Kidney tubule cell (primary cell): ENCODE measurements at regions not wholly inside any gene's neighbourhood (a gene's known extent, or its start where the extent isn't known, plus 50 kb on each side); places are given as distances from the start of the nearest gene placed in this dataset.

Experiments used
- DNase-seq: peaks from one replicate; pipeline ENCODE4 v3.0.0-alpha.2; 2018; ENCODE audit warnings: low spot score

DNA sequence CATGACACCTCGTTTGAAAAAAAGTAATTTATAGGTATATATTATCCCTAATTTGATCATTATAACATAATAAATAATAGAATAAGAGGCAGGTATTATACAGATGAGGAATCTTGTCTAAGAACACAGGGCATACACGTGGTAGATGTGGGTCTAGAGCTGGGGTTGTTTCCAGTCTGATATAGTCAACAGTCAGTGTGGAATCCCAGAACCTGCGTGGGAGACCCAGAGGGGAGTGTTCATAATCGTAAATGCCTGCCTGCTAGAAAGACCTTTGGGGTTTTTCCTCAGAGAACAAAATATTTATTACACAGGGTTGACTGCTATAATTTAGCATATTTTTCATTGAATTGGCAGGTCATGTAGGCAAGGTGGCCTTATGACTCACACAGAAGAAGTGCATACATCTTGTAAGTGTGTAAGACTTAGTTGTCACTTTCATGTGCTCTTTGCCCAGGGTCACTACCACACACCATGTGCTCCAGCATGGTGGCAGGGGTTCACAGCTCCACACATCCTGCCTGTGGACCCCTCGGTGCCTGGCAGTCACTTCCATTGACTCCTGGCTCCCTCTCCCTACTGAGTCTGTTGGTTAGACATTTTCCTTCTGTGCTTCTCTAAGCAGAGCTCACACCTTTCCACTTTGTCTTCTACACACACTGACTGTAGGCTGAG lies 94.9 kb upstream of the IKZF1 start:
- DNase-seq: no peak

DNA sequence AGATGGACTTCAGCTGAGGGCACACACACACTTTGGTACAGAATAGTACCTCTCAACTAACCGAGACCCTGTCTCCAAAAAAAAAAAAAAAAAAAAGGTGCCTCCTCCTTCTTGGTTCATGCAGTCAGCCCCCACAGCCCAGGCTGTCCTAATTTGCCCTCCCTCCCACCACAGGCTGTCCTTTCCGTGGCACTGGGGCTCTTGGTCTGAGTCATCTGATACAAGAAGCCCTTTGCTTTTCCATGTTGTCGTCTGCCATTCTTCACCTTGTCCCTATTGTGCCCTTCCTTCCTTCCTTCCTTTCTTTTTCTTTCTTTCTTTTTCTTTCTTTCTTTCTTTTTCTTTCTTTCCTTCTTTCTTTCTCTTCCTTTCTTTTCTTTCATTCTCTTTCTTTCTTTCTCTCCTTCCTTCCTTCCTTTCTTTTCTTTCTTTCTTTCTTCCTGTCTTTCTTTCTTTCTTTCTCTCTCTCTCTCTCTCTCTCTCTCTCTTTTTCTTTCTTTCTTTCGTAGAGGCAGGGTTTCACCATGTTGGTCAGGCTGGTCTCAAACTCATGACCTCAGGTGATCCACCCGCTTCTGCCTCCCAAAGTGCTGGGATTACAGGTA lies 96.0 kb upstream of the IKZF1 start:
- no peak for DNase-seq

DNA sequence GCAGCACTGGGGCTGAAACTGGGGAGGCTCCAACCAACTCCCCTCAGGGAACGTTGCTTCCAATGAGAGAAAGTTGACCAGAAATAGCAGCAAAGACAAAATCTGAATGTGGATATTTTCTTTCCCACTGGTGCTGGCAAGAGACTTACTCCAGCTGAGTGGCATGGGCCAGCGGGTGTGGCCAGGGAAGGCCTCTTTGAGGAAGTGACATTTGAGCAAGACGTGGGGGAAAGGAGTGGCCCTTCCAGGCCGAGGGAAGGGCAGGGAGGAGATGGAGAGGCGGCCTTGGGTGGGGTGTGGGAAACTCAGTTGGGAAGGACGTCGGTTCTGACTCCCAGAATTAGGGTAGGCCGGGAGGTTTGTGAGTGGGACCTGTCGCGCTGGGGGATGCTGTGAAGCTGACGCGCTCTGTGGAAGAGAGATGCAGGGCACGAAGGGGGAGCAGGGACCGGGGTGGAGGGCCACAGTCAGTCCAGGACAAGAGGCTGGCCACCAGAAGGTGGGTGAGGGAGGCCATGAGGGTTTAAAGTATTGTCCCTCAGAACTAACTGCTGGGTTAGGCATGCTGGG lies 96.7 kb upstream of the IKZF1 start:
- no peak for DNase-seq

DNA sequence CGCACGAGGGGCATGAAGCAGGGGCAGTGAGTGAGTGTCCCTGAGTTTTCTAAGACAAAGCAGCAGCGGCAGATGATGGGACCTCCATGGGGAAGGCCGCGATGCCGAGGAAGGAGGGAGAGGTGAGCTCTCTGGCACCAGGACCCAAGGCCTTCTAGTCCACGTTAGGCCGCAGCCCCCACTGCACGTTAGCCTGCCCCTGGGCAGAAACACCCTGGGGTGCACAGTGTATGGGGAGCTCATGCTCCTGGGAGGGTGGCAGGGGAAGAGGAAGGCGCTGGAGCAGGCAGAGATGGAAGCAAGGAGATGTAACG lies 97.3 kb upstream of the IKZF1 start:
- DNase-seq: no peak

DNA sequence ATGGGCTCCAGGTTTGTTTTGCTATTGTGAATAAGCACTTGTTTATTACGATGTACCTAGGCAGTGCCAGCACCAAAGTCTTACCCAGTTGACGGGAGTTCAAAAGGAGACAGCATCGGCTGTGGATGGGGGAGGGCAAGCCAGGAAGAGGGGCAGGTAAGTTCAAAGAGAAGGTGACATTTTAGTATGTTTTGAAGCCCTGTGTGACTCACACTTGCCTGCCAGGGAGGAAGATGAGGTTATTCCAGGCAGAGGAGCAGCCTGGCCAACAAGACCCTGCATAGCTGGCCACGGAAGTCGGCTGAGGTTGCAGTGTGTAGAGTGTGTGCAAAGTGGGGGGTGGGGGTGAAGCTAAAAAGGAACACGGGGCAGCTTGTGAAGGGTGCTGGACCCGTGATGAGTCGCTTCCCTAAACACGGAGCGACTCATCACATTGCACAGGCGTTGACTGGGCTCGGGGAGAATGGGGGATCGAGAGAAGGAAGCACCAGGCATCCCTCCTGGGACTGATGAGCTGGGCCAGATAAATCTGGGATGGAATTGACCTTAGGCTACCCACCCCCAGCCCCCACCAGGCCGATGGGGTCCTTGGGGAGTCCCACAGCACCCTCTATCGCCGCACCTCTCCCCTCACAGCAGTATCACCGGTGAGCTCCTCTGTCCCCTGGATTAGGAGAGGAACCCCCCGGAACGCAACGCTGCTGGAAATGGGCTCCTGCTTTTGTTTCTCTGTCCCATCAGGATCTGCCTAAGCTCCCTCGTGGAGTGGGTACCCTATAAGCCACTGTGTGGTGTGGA lies 97.9 kb upstream of the IKZF1 start:
- DNase-seq: no peak

DNA sequence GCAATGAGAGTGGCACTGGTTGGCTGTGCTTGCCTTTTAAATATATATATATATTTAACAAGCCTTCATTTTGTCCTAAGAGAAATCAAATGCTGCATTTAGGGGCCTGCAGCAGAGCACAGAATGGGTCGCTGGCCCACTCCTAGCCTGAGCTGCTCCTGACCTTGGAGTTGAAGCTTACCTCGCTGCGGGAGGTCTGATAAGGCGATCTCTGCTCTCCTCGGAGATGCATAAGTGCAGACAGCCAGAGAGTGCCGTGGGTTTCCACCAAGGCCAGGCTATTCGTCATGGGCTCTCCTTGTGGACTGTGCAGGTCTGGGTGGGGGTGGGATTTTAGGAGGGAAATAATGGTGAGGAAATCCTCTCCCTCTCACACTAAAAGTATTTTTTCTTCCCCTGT lies 99.5 kb upstream of the IKZF1 start:
- DNase-seq: no peak

DNA sequence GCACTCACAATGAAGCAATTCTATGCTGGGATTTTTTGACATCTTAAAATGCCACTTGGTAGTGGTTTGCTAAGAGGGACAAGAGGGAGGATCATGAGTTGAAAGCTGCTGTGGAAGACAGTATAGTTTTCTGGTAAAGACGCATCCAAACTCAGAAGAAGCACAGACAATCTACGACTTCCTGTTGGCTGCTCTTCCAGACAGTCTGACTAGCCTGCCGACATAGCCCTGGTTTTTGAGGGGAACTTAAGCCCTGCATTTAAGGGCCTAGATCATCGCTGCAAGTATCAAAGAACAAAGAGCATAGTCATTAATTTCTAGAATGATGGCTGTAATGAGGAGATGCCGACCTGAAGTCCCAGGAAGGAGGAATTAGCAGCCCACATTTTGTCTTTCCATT lies 99.9 kb upstream of the IKZF1 start:
- DNase-seq: no peak

DNA sequence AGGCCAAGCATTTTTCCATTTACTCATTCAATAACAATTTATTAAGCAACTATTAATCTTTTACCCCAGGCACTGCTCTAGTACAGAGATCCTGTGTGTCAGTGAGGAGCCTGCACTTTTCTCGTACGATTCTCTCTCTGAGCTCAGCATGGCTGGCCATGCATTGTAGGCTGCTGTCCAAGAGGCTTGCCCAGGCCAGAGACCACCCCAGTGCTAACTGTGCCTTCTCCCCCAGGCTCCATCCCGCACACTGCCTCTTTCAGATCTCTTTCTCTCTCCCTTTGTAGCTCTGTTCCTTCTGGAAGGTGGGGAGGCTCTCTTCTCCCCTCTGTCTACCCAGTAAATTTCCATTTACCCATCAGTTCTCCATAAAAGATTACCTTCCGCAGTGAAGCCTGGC lies 101.0 kb upstream of the IKZF1 start:
- DNase-seq: peak; percentile 17

DNA sequence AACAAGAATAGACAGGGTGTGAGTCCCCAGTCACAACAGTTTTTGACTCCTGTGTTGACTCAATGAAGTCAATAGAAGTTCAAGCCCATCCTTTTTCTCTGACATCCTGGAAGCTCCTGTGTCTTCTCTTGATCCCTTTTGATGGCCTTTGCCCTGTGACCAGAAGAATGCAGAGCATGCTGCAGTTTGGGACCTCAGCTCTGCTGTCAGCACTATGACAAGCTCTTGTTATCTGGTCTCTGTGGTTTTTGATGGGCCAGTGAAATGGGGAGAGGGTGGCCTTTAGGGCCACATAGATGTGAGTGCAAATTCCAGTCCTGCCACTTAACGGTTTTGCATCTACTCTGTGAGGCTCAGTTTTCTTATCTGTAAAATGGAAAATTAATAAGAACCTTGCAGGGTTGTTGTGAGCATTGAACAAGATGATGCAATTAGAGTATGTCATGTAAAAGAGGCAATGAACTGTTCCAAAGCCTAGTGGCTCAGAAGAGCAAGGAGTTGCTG lies 102.4 kb upstream of the IKZF1 start:
- no peak for DNase-seq

DNA sequence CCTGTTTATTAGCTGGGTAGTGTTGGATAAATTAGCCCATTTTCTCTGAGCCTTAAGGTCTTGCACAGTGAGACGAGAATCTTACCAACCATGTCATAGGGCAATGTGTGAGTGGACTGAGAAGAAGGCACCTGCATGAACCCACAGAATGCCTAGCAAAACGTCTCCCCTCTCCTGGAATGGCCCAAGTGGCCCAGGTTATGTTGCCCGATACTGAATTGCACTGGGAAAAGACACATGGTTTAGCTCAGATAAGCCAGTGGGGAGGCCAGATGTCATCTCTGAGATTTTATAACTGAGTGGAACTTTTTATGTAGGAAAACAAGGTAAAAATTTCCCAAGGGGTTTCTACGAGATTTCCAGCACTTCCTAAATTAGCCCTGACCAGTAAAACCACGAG lies 104.7 kb upstream of the IKZF1 start:
- DNase-seq: no peak

DNA sequence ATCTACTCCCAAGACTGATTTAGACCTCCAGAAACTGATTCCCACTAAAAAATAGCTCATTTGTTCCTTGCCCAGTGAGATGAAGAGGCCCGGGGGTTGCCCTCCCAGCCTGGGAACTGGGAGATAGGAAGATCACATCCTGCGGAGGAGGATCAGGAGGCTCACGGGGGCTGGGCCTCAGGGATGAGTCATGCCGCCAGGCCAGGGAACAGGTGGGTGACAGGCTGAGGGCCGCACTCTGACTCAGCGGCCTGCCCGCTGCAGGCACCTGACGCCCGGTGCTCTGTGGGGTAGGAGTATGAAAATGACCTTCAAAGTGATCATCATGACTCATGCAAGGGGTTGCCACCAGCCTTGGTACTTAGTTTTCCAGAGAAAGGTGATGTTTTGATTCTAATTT lies 104.5 kb upstream of the ZPBP start:
- peak; percentile 82 for DNase-seq

DNA sequence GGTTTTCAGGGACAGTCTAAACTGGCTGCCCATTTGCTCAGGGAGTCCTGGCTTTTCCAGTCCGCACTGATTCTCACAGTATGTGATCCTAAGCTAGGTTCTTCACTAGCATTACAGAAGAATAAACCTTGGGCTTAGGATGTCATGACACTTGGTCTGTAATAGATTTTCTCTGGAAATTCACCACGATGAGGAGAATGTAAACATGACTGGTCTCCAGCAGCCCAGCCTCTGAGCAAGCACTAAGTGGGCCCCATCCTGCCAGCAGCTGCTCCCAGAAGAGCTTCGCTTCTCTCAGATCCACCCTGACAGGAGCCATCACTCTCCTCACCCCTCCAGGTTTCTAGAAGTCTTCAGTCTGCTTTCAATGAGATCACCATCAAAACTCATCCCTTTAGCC lies 103.7 kb upstream of the ZPBP start:
- no peak for DNase-seq

DNA sequence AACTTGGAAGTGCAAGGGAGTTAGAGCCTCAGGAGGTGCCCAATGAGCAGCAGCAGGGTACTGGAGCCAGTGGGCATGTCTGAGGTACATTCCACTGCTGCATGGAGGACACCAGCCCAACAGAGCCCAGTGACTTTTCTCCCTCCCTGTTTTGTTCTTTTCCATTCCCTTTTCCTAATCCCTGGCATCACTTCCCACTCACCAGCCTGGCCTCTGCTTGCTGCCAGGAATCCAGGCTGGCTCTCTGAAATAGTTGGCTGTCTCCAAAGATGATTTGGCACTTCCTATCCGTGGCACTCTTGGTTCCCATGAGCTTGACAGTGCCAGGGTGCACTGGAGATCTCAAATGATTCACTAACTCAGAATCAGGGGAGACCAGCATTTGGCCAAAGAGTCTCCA lies 97.7 kb upstream of the ZPBP start:
- no peak for DNase-seq

DNA sequence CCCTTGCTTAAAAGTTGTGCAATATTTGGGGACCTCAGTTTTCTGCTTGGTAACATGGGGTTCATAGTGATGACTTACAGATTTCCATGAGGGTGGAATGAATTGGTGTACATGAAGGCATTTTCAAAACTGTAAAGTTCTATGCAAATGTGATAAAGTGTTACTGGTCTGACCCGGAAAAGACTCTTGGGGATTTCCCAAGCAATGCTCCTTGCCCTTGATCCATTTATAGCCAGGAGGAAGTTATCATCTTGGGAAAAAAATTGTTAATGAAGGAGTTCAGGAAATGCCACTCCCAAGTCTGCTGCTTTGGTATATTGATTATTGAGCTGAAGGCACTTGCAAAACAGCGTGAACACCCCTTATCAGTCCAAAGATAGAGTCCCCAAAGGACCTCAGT lies 96.3 kb upstream of the ZPBP start:
- DNase-seq: no peak

DNA sequence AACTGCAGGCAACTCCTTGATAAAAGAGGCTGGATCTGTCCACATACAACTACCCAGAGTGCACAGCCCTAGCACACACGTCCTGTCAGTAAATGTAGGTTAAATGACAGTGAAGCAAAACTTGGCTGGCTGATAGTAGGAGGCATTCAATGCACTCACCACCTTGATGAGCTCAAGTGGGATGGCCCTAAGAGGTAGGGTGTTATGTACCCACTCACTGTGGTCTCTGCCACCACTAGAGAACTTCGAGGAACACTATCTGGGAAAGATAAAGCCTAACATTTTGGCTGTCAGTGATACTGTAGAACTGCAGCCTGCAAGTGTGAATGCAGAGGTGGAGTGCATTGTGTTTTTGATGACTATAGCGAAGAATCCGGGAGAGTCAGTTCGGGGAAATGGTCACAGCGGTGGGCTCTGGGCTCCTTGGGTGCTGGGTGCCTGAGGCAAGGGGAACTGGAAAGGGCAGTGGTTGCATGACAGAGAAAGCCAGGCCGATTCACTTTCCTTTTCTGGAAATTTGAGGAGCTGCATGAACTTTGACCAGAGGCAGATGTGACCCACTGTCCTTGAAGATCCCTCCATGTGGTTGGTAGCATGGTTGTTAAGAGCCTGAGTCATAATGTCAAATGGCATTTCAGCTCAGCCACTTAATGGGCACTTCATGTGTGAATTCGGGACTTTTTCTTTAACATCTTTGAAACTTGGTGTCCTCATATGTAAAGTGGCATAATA lies 93.1 kb upstream of the ZPBP start:
- DNase-seq: no peak

DNA sequence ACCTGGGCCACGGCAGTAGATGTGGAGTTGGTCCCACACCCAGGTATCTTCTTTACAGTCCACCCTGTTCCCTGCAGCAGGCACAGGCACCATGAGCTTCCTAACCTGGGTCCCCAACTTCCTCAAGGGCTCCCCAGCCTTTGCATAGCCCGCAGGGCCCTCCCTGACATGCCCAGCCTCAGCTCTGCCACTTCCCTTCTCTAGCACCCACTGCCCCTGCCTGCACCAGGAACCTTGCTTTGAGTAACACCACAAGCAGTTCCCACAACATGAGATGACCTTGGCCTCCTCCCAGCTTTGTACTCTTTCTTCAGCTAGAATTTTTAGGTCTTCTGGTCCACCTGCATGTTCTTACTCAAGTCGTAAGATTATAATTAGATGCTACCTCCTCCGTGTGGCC lies 92.2 kb upstream of the ZPBP start:
- no peak for DNase-seq

DNA sequence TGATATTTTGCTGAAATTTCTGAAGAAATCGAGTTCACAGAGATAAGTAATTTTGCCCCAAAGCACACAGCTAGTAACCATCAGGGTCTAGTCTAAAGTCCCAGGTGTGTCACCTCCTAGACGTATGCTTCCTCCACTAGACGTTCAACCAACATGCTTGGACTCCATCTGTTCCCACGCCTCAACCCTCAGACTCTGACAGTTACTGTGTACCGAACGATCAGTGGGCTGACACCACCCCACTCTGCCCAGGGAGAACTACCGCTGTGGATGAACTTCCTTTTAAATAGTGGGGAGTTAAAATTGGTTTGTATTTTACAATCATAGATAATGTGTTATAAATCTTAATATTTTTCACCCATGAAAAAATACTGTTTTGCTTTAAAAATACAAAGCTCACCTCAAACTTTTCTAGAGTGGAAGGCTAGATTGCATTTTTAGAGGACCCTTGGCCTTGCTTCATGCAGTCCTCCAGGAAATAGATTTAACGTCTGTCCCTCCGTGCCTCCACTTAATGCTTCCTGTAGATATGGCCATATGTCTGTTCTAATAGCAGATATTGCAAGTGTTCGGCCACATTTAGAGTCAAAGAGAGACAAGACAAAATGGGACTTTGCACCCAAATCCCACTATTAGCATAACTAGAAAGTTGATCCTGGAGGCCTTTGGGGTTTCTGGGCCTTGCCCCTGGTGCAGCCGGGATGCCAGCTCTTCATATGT lies 91.4 kb upstream of the ZPBP start:
- no peak for DNase-seq

DNA sequence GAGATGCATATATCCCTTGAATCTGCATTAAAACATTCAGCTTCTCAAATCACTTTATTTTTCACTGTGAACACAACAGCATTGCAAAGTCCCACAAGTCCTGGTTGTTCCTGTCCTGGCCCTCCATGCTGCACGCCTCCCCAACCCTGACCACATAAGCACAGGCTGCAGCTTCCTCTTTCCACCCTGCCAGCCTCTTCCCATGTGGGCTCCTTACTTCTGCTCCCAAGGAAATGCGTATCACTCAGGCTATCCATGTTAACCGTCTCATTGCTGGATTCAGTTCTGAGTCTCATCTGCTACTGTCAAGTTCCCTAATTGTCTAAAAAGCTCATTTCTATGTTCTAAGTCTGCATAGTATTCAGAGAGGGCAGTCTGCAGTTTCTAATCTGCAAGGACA lies 89.7 kb upstream of the ZPBP start:
- DNase-seq: no peak

DNA sequence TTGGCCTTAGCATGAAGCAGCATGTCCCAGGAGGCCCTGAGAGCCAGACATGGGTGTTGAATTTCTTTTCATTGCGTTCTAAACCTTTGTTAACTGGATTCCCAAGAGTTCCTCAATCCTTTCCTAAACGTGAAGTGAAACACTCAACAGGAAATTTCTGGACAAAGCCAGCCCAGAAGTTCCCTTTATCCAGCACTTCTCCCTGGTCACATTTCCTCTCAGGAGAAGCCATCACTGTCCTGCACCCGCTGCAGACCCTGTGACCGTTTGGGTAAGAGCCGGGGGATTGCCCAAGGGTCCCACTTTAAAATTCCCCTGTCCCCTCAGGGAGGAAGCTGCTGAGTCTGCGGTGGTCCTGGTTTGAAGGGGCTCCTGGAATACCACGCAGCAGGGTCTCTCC lies 88.0 kb upstream of the ZPBP start:
- no peak for DNase-seq

DNA sequence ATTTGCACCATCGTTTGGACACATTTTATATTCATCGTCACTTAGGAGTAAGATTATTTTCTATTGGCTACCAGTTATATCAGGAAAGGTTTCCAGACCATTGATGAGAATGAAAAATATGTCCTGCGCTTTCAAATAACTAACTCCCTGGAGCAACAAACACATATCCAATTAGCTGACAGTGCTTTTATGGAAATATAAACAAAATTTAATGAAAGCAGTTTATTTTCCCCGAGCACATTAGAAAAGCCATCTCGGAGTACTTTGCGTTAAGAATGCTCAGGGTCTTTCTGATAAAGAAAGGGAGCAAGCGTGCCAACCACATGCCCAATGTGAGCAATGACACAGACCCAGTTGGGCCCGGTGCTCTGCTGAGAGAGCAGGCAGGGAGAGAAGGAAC lies 85.1 kb upstream of the ZPBP start:
- DNase-seq: no peak

DNA sequence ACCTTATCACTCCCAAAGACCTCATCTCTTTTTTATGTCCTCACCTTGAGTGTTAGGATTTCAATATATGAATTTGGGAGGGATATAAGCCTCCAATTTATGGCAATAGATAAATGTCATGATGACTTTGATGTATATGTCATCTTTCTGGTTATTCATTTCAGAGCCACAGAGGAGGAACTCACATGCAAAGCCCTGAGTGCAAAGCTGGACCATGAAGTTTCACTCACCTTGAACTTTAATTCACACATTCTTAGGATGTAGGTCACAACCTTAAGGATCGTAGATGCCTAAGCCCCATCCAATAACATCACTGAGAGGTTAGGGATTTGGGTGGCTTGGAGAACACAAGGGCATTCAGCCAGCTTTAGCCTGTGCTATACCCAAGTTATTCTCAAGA lies 81.9 kb upstream of the ZPBP start:
- no peak for DNase-seq
